Gastrocnemius medialis (tissue), 4 donors: ENCODE measurements at regions not wholly inside any gene's neighbourhood (a gene's known extent, or its start where the extent isn't known, plus 50 kb on each side); places are given as distances from the start of the nearest gene placed in this dataset.

Experiments
- ATAC-seq, 2 donors: fragments of 150-250 bp; one replicate each; pipeline ENCODE4 v1.9.1; 2016
- DNase-seq, 2 donors: peaks; one replicate each; pipeline ENCODE4 v3.0.0-alpha.2; 2019
- H3K27ac ChIP-seq, 4 donors: fragments of 200-600 bp; sonication (generic); 1 replicate in 1 of 4; 2 replicates in 3 of 4; pipeline ENCODE4 v1.5.1; 2016 to 2018; ENCODE audit warnings: mild to moderate bottlenecking in 2 of 4, moderate library complexity in 1 of 4
- H3K27me3 ChIP-seq, 3 donors: fragments of 200-600 bp; sonication (generic) in 2 of 3; 1 replicate in 1 of 3; 2 replicates in 2 of 3; pipeline versions ENCODE4 v1.5.1 to v1.6.0; 2016 to 2019; ENCODE audit warnings: mild to moderate bottlenecking in 1 of 3, moderate library complexity in 1 of 3
- H3K36me3 ChIP-seq, 2 donors: fragments of 200-600 bp; sonication (generic) in 1 of 2; one replicate each; pipeline ENCODE4 v1.5.1; 2017 to 2018
- H3K4me1 ChIP-seq, 2 donors: fragments of 200-600 bp; sonication (generic) in 1 of 2; one replicate each; pipeline ENCODE4 v1.5.1; 2016 to 2017; ENCODE audit warnings: mild to moderate bottlenecking in 2 of 2
- H3K4me3 ChIP-seq, 4 donors: fragments of 200-600 bp; sonication (generic) in 3 of 4; 1 replicate in 1 of 4; 2 replicates in 3 of 4; pipeline ENCODE4 v1.5.1; 2016 to 2019; ENCODE audit warnings: mild to moderate bottlenecking in 2 of 4
- H3K9me3 ChIP-seq, 3 donors: fragments of 200-600 bp; sonication (generic) in 2 of 3; 1 replicate in 1 of 3; 2 replicates in 2 of 3; pipeline ENCODE4 v1.5.1; 2016 to 2019
- CTCF ChIP-seq, 5 experiments: fragments of 450-650 bp in 3 of 5; fragments of 200-600 bp in 2 of 5; sonication (generic) in 2 of 5; IDR thresholded peaks in 4 of 5; conservative IDR thresholded peaks in 1 of 5; 1 replicate in 4 of 5; 2 replicates in 1 of 5; pipeline ENCODE4 v1.5.1; 2016 to 2019; ENCODE audit warnings: antibody characterized with exemption in 5 of 5, mild to moderate bottlenecking in 3 of 5, moderate library complexity in 3 of 5
- POLR2A ChIP-seq, 2 donors: fragments of 450-650 bp; IDR thresholded peaks; one replicate each; pipeline ENCODE4 v1.6.1; 2017; ENCODE audit warnings: antibody characterized with exemption in 2 of 2, mild to moderate bottlenecking in 2 of 2, moderate library complexity in 2 of 2
- in situ Hi-C, 4 donors: fragments of 200-750 bp; cut with MboI; loops; one replicate each; pipeline versions ENCODE4 v1.15.0 to v1.8.0; 2017; ENCODE audit warnings: low sequenced_read_pairs in 4 of 4
- intact Hi-C: fragments of 100-400 bp; cut with DNase I; formaldehyde crosslinking; loops from one replicate; pipeline ENCODE4 v1.15.1; 2023; ENCODE audit warnings: low total_unique reads

- ATAC-seq = no peak
- in situ Hi-C loops = no loop called here
- no peak for DNase-seq
- H3K27ac ChIP-seq = no peak overlapping the region
- H3K27me3 ChIP-seq = no peaks in the 10 kb centered on the region
- no peaks in the 10 kb centered on the region for H3K36me3 ChIP-seq
- no peaks in the 10 kb centered on the region for H3K4me1 ChIP-seq
- TF ChIP-seq POLR2A (IDR thresholded peaks at IDR 0.05) (no peak), CTCF (IDR thresholded peaks at IDR 0.05 in 4 of 5, conservative IDR thresholded peaks at IDR 0.05 in 1 of 5) (no peak)
- no peak overlapping the region for H3K4me3 ChIP-seq
- H3K9me3 ChIP-seq = no peaks in the 10 kb centered on the region
- intact Hi-C loops = no loop called here
Measured at GRCh38 chr3:94234177-94234788, 171.4 kb downstream of the NSUN3 start.

DNA sequence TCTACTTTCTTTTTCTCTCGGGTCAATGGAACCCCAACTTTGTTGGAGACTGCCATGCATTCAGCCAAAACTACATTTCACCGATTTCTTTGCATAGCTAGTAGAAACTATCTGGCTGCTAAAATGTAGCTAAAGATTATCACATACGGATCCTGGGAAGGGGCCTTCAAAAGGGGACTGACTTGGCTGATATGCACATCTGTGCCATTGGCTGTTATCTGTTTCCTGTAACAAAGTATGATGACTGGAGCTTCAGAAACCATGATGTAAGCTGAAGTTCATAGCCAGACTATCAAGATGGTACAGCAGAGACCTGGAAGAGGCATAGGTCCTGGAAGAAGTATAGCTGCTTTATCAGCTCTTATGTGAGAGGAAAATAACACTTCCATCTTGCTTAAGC lies 179.1 kb downstream of the NSUN3 start:
- no peak for TF ChIP-seq CTCF (IDR thresholded peaks at IDR 0.05 in 4 of 5, conservative IDR thresholded peaks at IDR 0.05 in 1 of 5)
- TF ChIP-seq POLR2A (IDR thresholded peaks at IDR 0.05) = no peak
- Histone ChIP-seq H3K4me1 (no peaks in the 10 kb centered on the region), H3K27me3 (no peaks in the 10 kb centered on the region), H3K27ac (no peak overlapping the region), H3K9me3 (no peaks in the 10 kb centered on the region), H3K4me3 (no peak overlapping the region), H3K36me3 (no peaks in the 10 kb centered on the region)
- intact Hi-C loops (no loop called here), in situ Hi-C loops (no loop called here)
- no peak for ATAC-seq
- no peak for DNase-seq

DNA sequence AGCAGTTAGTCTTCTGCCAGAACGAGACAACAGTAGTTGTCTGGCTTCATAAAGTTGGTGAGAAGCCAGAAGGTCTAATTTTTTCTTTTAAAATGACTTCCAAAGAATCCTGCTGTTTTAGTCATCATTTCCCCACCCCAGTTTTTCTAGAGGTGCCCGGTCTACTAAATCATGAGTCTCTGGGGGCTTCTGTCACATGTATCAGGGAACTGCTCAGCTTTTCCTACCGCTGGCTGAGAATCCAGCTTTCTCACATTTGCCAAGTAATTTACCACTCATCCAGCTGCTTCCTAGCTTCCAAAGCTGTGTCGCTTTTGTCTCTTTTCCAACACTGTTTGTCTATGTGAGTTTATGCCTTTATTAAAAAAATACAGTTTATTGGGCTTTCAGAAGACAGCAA lies 183.3 kb downstream of the NSUN3 start:
- Histone ChIP-seq H3K27ac (no peak overlapping the region), H3K27me3 (no peaks in the 10 kb centered on the region), H3K9me3 (no peaks in the 10 kb centered on the region), H3K4me1 (no peaks in the 10 kb centered on the region), H3K36me3 (no peaks in the 10 kb centered on the region), H3K4me3 (no peak overlapping the region)
- intact Hi-C loops = no loop called here
- TF ChIP-seq CTCF (IDR thresholded peaks at IDR 0.05 in 4 of 5, conservative IDR thresholded peaks at IDR 0.05 in 1 of 5) (no peak), POLR2A (IDR thresholded peaks at IDR 0.05) (no peak)
- DNase-seq = no peak
- in situ Hi-C loops = no loop called here
- ATAC-seq = no peak

- TF ChIP-seq POLR2A (IDR thresholded peaks at IDR 0.05) (no peak), CTCF (IDR thresholded peaks at IDR 0.05 in 4 of 5, conservative IDR thresholded peaks at IDR 0.05 in 1 of 5) (no peak)
- in situ Hi-C loops = no loop called here
- intact Hi-C loops = no loop called here
- H3K4me1 ChIP-seq = no peaks in the 10 kb centered on the region
- H3K9me3 ChIP-seq = no peaks in the 10 kb centered on the region
- H3K27ac ChIP-seq = no peak overlapping the region
- no peaks in the 10 kb centered on the region for H3K36me3 ChIP-seq
- DNase-seq (no peak), ATAC-seq (no peak)
- H3K4me3 ChIP-seq = no peak overlapping the region
- H3K27me3 ChIP-seq = no peaks in the 10 kb centered on the region
Measured at GRCh38 chr3:94248042-94248441, 185.2 kb downstream of the NSUN3 start.
